H1 (cell line): ENCODE measurements at regions not wholly inside any gene's neighbourhood (a gene's known extent, or its start where the extent isn't known, plus 50 kb on each side); places are given as distances from the start of the nearest gene placed in this dataset.

Source experiments
- CTCF ChIA-PET: fragments of 300-600 bp; sonication (Branson Sonifier 250); formaldehyde crosslinking; loops from one replicate; lab custom pipeline; 2021; ENCODE audit not compliant: partially characterized antibody; lab: Charles Lee
- POLR2A ChIA-PET: fragments of 300-600 bp; sonication (Branson Sonifier 250); formaldehyde crosslinking; loops from one replicate; lab custom pipeline; 2021; ENCODE audit warnings: inconsistent platforms; ENCODE audit not compliant: partially characterized antibody; lab: Charles Lee
- DNase-seq, 2 experiments: peaks; one replicate each; pipeline versions ENCODE4 v3.0.0 to v3.0.0-alpha.2; 2010 to 2022; ENCODE audit warnings: low spot score in 2 of 2, low read depth in 1 of 2, mixed read lengths in 1 of 2
- FAIRE-seq: peaks from 2 replicates; lab custom pipeline; 2011; peaks lifted over from hg19 to GRCh38; lab: Jason Lieb, UNC
- H2AFZ ChIP-seq: 2 replicates; pipeline ENCODE4 v1.8.1; 2012; ENCODE audit warnings: low read length, inconsistent platforms
- H2AK5ac ChIP-seq: 2 replicates; pipeline ENCODE4 v1.6.1; 2013; ENCODE audit warnings: low read depth, low read length
- H2BK120ac ChIP-seq: replicated peaks from 2 replicates; pipeline ENCODE3; 2013; ENCODE audit warnings: low read depth, low read length, inconsistent platforms
- H2BK12ac ChIP-seq: 2 replicates; pipeline ENCODE4 v1.6.1; 2013; ENCODE audit warnings: low read depth, low read length
- H2BK15ac ChIP-seq: 2 replicates; pipeline ENCODE4 v1.6.1; 2013; ENCODE audit warnings: low read length
- H2BK20ac ChIP-seq: 2 replicates; pipeline ENCODE4 v1.6.1; 2013; ENCODE audit warnings: low read length
- H2BK5ac ChIP-seq: 2 replicates; pipeline ENCODE4 v1.6.1; 2013; ENCODE audit warnings: low read depth, low read length
- H3K14ac ChIP-seq: 2 replicates; pipeline ENCODE4 v1.6.1; 2013; ENCODE audit warnings: inconsistent platforms; ENCODE audit not compliant: insufficient read length
- H3K18ac ChIP-seq: 2 replicates; pipeline ENCODE4 v1.6.1; 2013; ENCODE audit warnings: low read length; ENCODE audit errors: extremely low read depth
- H3K23ac ChIP-seq: 2 replicates; pipeline ENCODE4 v1.6.1; 2013; ENCODE audit warnings: inconsistent platforms; ENCODE audit not compliant: insufficient read length
- H3K23me2 ChIP-seq: 2 replicates; pipeline ENCODE4 v1.6.1; 2013; ENCODE audit warnings: low read depth, low read length
- H3K27ac ChIP-seq: 2 replicates; pipeline ENCODE4 v1.6.1; 2011; ENCODE audit warnings: low read depth, low read length, inconsistent platforms
- H3K27me3 ChIP-seq, 4 experiments: replicated peaks in 1 of 4; 1 replicate in 1 of 4; 2 replicates in 3 of 4; pipeline versions ENCODE4 v1.6.1 to v1.8.1; 2011 to 2013; ENCODE audit warnings: low read length in 3 of 4, mild to moderate bottlenecking in 3 of 4, inconsistent platforms in 2 of 4, mixed read lengths in 2 of 4, moderate library complexity in 1 of 4; ENCODE audit not compliant: control insufficient read depth in 3 of 4, insufficient read depth in 3 of 4; ENCODE audit errors: extremely low read depth in 1 of 4
- H3K36me3 ChIP-seq, 4 experiments: 2 replicates each; pipeline versions ENCODE4 v1.6.1 to v1.8.1; 2011 to 2013; ENCODE audit warnings: mild to moderate bottlenecking in 4 of 4, low read length in 3 of 4, moderate library complexity in 2 of 4, control low read depth in 1 of 4, inconsistent platforms in 1 of 4; ENCODE audit not compliant: insufficient read depth in 4 of 4, control insufficient read depth in 2 of 4
- H3K4ac ChIP-seq: replicated peaks from 2 replicates; pipeline ENCODE3; 2013; ENCODE audit warnings: low read length, low read depth, mixed read lengths, inconsistent platforms; ENCODE audit not compliant: insufficient read length
- H3K4me1 ChIP-seq, 4 experiments: replicated peaks in 1 of 4; 1 replicate in 1 of 4; 2 replicates in 3 of 4; pipeline versions ENCODE4 v1.6.1 to v1.8.1; 2011 to 2013; ENCODE audit warnings: low read length in 3 of 4, inconsistent platforms in 2 of 4, mixed read lengths in 1 of 4; ENCODE audit not compliant: insufficient read depth in 4 of 4, control insufficient read depth in 3 of 4
- H3K4me2 ChIP-seq, 2 experiments: 2 replicates each; pipeline versions ENCODE4 v1.6.1 to v1.8.1; 2011 to 2013; ENCODE audit warnings: low read depth in 2 of 2, low read length in 2 of 2, control low read depth in 1 of 2, inconsistent platforms in 1 of 2, mild to moderate bottlenecking in 1 of 2; ENCODE audit not compliant: insufficient read depth in 1 of 2
- H3K4me3 ChIP-seq, 4 experiments: fragments of 200-600, 300-600 bp in 1 of 4; sonication (generic), shearing (Covaris generic), sonication (Bioruptor Twin) in 1 of 4; 2 replicates each; pipeline versions ENCODE4 v1.5.1 to v1.8.1; 2011 to 2016; ENCODE audit warnings: low read length in 4 of 4, low read depth in 3 of 4, control low read depth in 2 of 4, inconsistent platforms in 2 of 4, mild to moderate bottlenecking in 2 of 4, mixed read lengths in 1 of 4, moderate library complexity in 1 of 4; ENCODE audit not compliant: insufficient read depth in 2 of 4; ENCODE audit errors: extremely low read depth in 1 of 4
- H3K56ac ChIP-seq: replicated peaks from 2 replicates; pipeline ENCODE3; 2013; ENCODE audit warnings: low read depth, mild to moderate bottlenecking, mixed read lengths, low read length, inconsistent platforms; ENCODE audit not compliant: insufficient read length
- H3K79me1 ChIP-seq: 2 replicates; pipeline ENCODE4 v1.6.1; 2013; ENCODE audit warnings: low read depth, low read length, control low read depth
- H3K79me2 ChIP-seq, 2 experiments: 2 replicates each; pipeline versions ENCODE4 v1.6.1 to v1.8.1; 2012 to 2013; ENCODE audit warnings: low read length in 2 of 2, mild to moderate bottlenecking in 2 of 2, inconsistent platforms in 1 of 2; ENCODE audit not compliant: insufficient read depth in 2 of 2, control insufficient read depth in 1 of 2
- H3K9ac ChIP-seq, 4 experiments: replicated peaks in 1 of 4; 1 replicate in 1 of 4; 2 replicates in 3 of 4; pipeline versions ENCODE4 v1.6.1 to v1.8.1; 2011 to 2013; ENCODE audit warnings: low read depth in 3 of 4, low read length in 3 of 4, control low read depth in 2 of 4, mild to moderate bottlenecking in 2 of 4, moderate library complexity in 2 of 4, inconsistent platforms in 1 of 4; ENCODE audit errors: extremely low read depth in 1 of 4
- H3K9me3 ChIP-seq, 2 experiments: 2 replicates each; pipeline versions ENCODE4 v1.6.1 to v1.8.1; 2012 to 2013; ENCODE audit warnings: mild to moderate bottlenecking in 2 of 2, moderate library complexity in 2 of 2, control low read depth in 1 of 2, inconsistent platforms in 1 of 2, low read depth in 1 of 2, low read length in 1 of 2, mixed read lengths in 1 of 2; ENCODE audit not compliant: insufficient read depth in 2 of 2
- H4K20me1 ChIP-seq, 2 experiments: replicated peaks in 1 of 2; 2 replicates each; pipeline versions ENCODE3 to v1.8.1; 2011 to 2013; ENCODE audit warnings: inconsistent platforms in 2 of 2, low read length in 2 of 2, mild to moderate bottlenecking in 1 of 2; ENCODE audit not compliant: insufficient read depth in 2 of 2, control insufficient read depth in 1 of 2
- H4K5ac ChIP-seq: 2 replicates; pipeline ENCODE4 v1.6.1; 2013; ENCODE audit warnings: low read length, low read depth, mixed read lengths, inconsistent platforms; ENCODE audit not compliant: insufficient read length
- H4K8ac ChIP-seq: 2 replicates; pipeline ENCODE4 v1.8.0; 2013; ENCODE audit warnings: mild to moderate bottlenecking, moderate library complexity, low read length, inconsistent platforms; ENCODE audit not compliant: insufficient read depth; ENCODE audit errors: extremely low read depth
- H4K91ac ChIP-seq: replicated peaks from 2 replicates; pipeline ENCODE3; 2013; ENCODE audit warnings: low read length, mixed read lengths, inconsistent platforms; ENCODE audit not compliant: insufficient read length
- CHD1 ChIP-seq: IDR thresholded peaks from 2 replicates; pipeline ENCODE4 v1.6.1; 2012; ENCODE audit warnings: low read depth, low read length, improper control_type of control experiment
- SAP30 ChIP-seq: fragments of 300-600 bp; sonication (generic); IDR thresholded peaks from 2 replicates; pipeline ENCODE4 v1.7.1; 2012; ENCODE audit warnings: low read length, moderate library complexity, mild to moderate bottlenecking, inconsistent platforms; ENCODE audit not compliant: insufficient read depth, insufficient replicate concordance
- WGBS, 2 experiments: shearing (Covaris generic) in 1 of 2; methylation state at CpG; one replicate each; pipeline versions ENCODE4 v1.1.6 to v1.1.7; 2013 to 2015; ENCODE audit warnings: low lambda C conversion rate in 2 of 2, mixed read lengths in 2 of 2, inconsistent platforms in 1 of 2, low coverage in 1 of 2, missing lambda C conversion rate in 1 of 2; ENCODE audit not compliant: insufficient replicate concordance in 2 of 2, insufficient coverage in 1 of 2, insufficient read length in 1 of 2; ENCODE audit errors: extremely low coverage in 1 of 2, missing lambda C conversion rate in 1 of 2; 5-methylcytosine and 5-hydroxymethylcytosine counted together

- Histone ChIP-seq H3K9me3 (peaks cover 3 to 4% of the 10 kb centered on the region in 2 experiments; a peak in 1 of 4 replicates), H3K4me1 (no peaks in the 10 kb centered on the region; a peak in 1 of 7 replicates), H3K56ac (no peak overlapping the region), H4K8ac (no peak overlapping the region), H3K4me2 (no peak overlapping the region), H3K23ac (no peak overlapping the region), H3K23me2 (no peaks in the 10 kb centered on the region), H3K27ac (no peak overlapping the region), H4K91ac (no peak overlapping the region), H2AFZ (no peak overlapping the region), H3K14ac (no peak overlapping the region), H3K4me3 (no peak overlapping the region), H4K5ac (no peak overlapping the region), H3K27me3 (no peaks in the 10 kb centered on the region), H3K36me3 (no peaks in the 10 kb centered on the region), H2BK120ac (no peak overlapping the region), H2BK20ac (no peak overlapping the region), H3K79me2 (no peaks in the 10 kb centered on the region), H3K9ac (no peak overlapping the region), H3K79me1 (no peaks in the 10 kb centered on the region), H2BK5ac (no peak overlapping the region), H3K18ac (no peak overlapping the region), H2AK5ac (no peak overlapping the region), H3K4ac (no peak overlapping the region), H2BK12ac (no peak overlapping the region), H2BK15ac (no peak overlapping the region), H4K20me1 (no peaks in the 10 kb centered on the region)
- no peak for DNase-seq
- ChIA-PET POLR2A (interaction anchor here (0.6 kb wide), 1 partner anchor 283 kb away, joined by 3 read pairs; no protein-coding TSS in a partner anchor), CTCF (interaction anchor here (1.1 kb wide), 1 partner anchor 9 kb away, joined by 5 read pairs; no protein-coding TSS in a partner anchor)
- no peak for FAIRE-seq
- 95% methylated on average over 2 of the region's 2 CpGs; no CpG with 5 or more reads in 1 of the 2 experiments for WGBS, 2 experiments
- TF ChIP-seq SAP30 (no peak), CHD1 (no peak)
Observed at GRCh38 chr2:150693556-150693955, 206.1 kb upstream of the RND3 start.
